ENCODE measurements at regions not wholly inside any gene's neighbourhood (a gene's known extent, or its start where the extent isn't known, plus 50 kb on each side); places are given as distances from the start of the nearest gene placed in this dataset.

GRCh38 chr2:146228466-146229058 is 1616.3 kb upstream of the ACVR2A start:
- TF ChIP-seq, protein P1, sequence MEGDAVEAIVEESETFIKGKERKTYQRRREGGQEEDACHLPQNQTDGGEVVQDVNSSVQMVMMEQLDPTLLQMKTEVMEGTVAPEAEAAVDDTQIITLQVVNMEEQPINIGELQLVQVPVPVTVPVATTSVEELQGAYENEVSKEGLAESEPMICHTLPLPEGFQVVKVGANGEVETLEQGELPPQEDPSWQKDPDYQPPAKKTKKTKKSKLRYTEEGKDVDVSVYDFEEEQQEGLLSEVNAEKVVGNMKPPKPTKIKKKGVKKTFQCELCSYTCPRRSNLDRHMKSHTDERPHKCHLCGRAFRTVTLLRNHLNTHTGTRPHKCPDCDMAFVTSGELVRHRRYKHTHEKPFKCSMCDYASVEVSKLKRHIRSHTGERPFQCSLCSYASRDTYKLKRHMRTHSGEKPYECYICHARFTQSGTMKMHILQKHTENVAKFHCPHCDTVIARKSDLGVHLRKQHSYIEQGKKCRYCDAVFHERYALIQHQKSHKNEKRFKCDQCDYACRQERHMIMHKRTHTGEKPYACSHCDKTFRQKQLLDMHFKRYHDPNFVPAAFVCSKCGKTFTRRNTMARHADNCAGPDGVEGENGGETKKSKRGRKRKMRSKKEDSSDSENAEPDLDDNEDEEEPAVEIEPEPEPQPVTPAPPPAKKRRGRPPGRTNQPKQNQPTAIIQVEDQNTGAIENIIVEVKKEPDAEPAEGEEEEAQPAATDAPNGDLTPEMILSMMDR (IDR thresholded peaks at IDR 0.05) = no peak
- Mint-ChIP-seq H3K27ac (ENCODE audit: unreplicated experiment) (no peak overlapping the region), H3K36me3 (ENCODE audit: low read depth) (no peaks in the 10 kb centered on the region), H3K4me1 (ENCODE audit: low read depth) (peaks cover 14% of the 10 kb centered on the region), H3K27me3 (ENCODE audit: low read depth) (no peaks in the 10 kb centered on the region), H3K9me3 (ENCODE audit: low read depth) (no peaks in the 10 kb centered on the region), H3K4me3 (ENCODE audit: unreplicated experiment) (no peak overlapping the region)
- no peak for DNase-seq (ENCODE audit: low spot score)

DNA sequence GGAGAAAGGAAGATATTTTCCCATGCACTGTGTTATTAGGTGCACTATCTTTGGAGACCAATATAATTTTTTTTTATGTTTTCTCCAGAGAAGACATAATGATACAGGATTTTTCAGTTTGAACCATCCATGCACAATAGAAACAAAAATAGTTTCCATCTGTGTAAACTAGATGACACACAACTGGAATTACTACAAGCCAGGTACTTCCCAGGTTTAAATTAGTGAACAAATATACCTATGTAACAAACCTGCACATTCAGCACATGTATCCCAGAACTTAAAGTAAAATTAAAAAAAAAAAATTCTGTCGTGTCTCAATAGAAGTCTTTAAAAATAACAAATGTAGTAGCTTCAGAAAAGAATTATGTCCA is 1616.8 kb upstream of the ACVR2A start:
- no peak overlapping the region for H3K4me3 Mint-ChIP-seq (ENCODE audit: unreplicated experiment)
- no peaks in the 10 kb centered on the region for H3K36me3 Mint-ChIP-seq (ENCODE audit: low read depth)
- no peaks in the 10 kb centered on the region for H3K9me3 Mint-ChIP-seq (ENCODE audit: low read depth)
- no peak for DNase-seq (ENCODE audit: low spot score)
- H3K4me1 Mint-ChIP-seq (ENCODE audit: low read depth) = peaks cover 14% of the 10 kb centered on the region
- TF ChIP-seq, protein P1 (IDR thresholded peaks at IDR 0.05) = no peak
- no peak overlapping the region for H3K27ac Mint-ChIP-seq (ENCODE audit: unreplicated experiment)
- no peaks in the 10 kb centered on the region for H3K27me3 Mint-ChIP-seq (ENCODE audit: low read depth)

GRCh38 chr2:146227152-146228019 is 1617.4 kb upstream of the ACVR2A start:
- Mint-ChIP-seq H3K9me3 (ENCODE audit: low read depth) (no peaks in the 10 kb centered on the region), H3K27me3 (ENCODE audit: low read depth) (no peaks in the 10 kb centered on the region), H3K36me3 (ENCODE audit: low read depth) (no peaks in the 10 kb centered on the region), H3K27ac (ENCODE audit: unreplicated experiment) (no peak overlapping the region), H3K4me3 (ENCODE audit: unreplicated experiment) (no peak overlapping the region), H3K4me1 (ENCODE audit: low read depth) (peaks cover 18% of the 10 kb centered on the region)
- TF ChIP-seq, protein P1 (IDR thresholded peaks at IDR 0.05) = no peak
- DNase-seq (ENCODE audit: low spot score) = no peak

DNA sequence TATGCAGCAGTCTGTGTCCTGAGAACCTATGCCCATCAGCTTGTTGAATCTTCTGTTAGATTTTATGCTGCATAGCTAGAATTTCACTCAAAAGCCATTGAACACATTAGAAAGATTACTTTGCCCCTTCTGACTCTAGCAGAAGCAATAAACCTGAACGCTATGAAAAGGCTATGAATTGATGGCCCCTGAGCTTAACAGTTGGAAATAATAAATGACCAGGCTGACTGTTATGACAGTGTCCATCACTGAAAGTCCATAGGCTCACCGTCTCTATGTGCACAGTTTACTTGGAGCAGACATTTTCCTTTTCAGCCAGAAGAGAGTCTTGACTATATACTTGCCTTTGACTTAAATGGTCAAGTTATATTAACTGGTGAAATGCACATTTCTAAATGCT is 1618.8 kb upstream of the ACVR2A start:
- DNase-seq (ENCODE audit: low spot score) = no peak
- Mint-ChIP-seq H3K36me3 (ENCODE audit: low read depth) (no peaks in the 10 kb centered on the region), H3K4me3 (ENCODE audit: unreplicated experiment) (no peak overlapping the region), H3K4me1 (ENCODE audit: low read depth) (peaks cover 19% of the 10 kb centered on the region), H3K27me3 (ENCODE audit: low read depth) (no peaks in the 10 kb centered on the region), H3K27ac (ENCODE audit: unreplicated experiment) (no peak overlapping the region), H3K9me3 (ENCODE audit: low read depth) (no peaks in the 10 kb centered on the region)
- TF ChIP-seq, protein P1 (IDR thresholded peaks at IDR 0.05) = no peak

GRCh38 chr2:146221826-146222225 is 1623.0 kb upstream of the ACVR2A start:
- Mint-ChIP-seq H3K36me3 (ENCODE audit: low read depth) (no peaks in the 10 kb centered on the region), H3K9me3 (ENCODE audit: low read depth) (no peaks in the 10 kb centered on the region), H3K27me3 (ENCODE audit: low read depth) (no peaks in the 10 kb centered on the region), H3K27ac (ENCODE audit: unreplicated experiment) (peak overlapping the region; percentile 5), H3K4me1 (ENCODE audit: low read depth) (peaks cover 6% of the 10 kb centered on the region), H3K4me3 (ENCODE audit: unreplicated experiment) (no peak overlapping the region)
- TF ChIP-seq, protein P1 (IDR thresholded peaks at IDR 0.05) = no peak
- no peak for DNase-seq (ENCODE audit: low spot score)
